ENCODE measurements at regions not wholly inside any gene's neighbourhood (a gene's known extent, or its start where the extent isn't known, plus 50 kb on each side); places are given as distances from the start of the nearest gene placed in this dataset.
A peak's percentile ranks its signal among the peaks of the same experiment; 100 is the strongest.

- H4K8ac ChIP-seq (ENCODE audit: extremely low read depth, insufficient read depth, low read length) = no peak overlapping the region
- H2BK20ac ChIP-seq (ENCODE audit: low read length) = 0 out of 2 replicates have a peak overlapping the region, but pooled peaks have one; percentile 77
- no peak overlapping the region for H2AFZ ChIP-seq (ENCODE audit: low read length)
- no peak for FAIRE-seq
- H2BK120ac ChIP-seq (replicated peaks; ENCODE audit: low read depth, low read length) = no peak overlapping the region
- DNase-seq (ENCODE audit: low read depth in 1 of 2, low spot score in 2 of 2) = no peak
- no peak overlapping the region for H3K27ac ChIP-seq (ENCODE audit: low read depth, low read length)
- H2BK12ac ChIP-seq (ENCODE audit: low read depth, low read length) = peak overlapping the region; percentile 81; the same call in 1 of the 2 replicates
- peak overlapping the region; percentile 89 for H4K91ac ChIP-seq (replicated peaks; ENCODE audit: insufficient read length, low read length)
- H3K9me3 ChIP-seq (ENCODE audit: insufficient read depth in 2 of 2, low read depth in 1 of 2, low read length in 1 of 2) = no peaks in the 10 kb centered on the region
- ChIA-PET POLR2A (ENCODE audit: partially characterized antibody) (interaction anchor here (2.4 kb wide), 1 partner anchor 145 kb away, joined by 13 read pairs; the partner anchor contains the start of gene GADD45G), CTCF (ENCODE audit: partially characterized antibody) (interaction anchor here (0.7 to 3.9 kb wide), 10 partner anchors 11 to 353 kb away, joined by 3 to 18 read pairs (median 5); no protein-coding TSS in a partner anchor)
- peak overlapping the region; percentile 66 for H3K4ac ChIP-seq (replicated peaks; ENCODE audit: insufficient read length, low read depth, low read length)
- 75% methylated on average over 3 of the region's 3 CpGs; no CpG with 5 or more reads in 1 of the 2 experiments for WGBS, 2 experiments (ENCODE audit: extremely low coverage in 1 of 2, insufficient coverage in 1 of 2, insufficient read length in 1 of 2, insufficient replicate concordance in 2 of 2, low coverage in 1 of 2, low lambda C conversion rate in 2 of 2, missing lambda C conversion rate in 1 of 2)
- H3K27me3 ChIP-seq (replicated peaks in 1 of 4; ENCODE audit: control insufficient read depth in 3 of 4, extremely low read depth in 1 of 4, insufficient read depth in 3 of 4, low read length in 3 of 4) = no peaks in the 10 kb centered on the region
- H3K18ac ChIP-seq (ENCODE audit: extremely low read depth, low read length) = no peak overlapping the region
- H3K9ac ChIP-seq (replicated peaks in 1 of 4; ENCODE audit: extremely low read depth in 1 of 4, low read depth in 3 of 4, low read length in 3 of 4) = no peak overlapping the region
- no peaks in the 10 kb centered on the region for H3K79me1 ChIP-seq (ENCODE audit: low read depth, low read length)
- H4K5ac ChIP-seq (ENCODE audit: insufficient read length, low read depth, low read length) = no peak overlapping the region
- H2AK5ac ChIP-seq (ENCODE audit: low read depth, low read length) = peak overlapping the region; percentile 76
- H3K4me1 ChIP-seq (replicated peaks in 1 of 4; ENCODE audit: control insufficient read depth in 3 of 4, insufficient read depth in 4 of 4, low read length in 3 of 4) = peaks cover 0 to 11% (median 3%) of the 10 kb centered on the region in 4 experiments; a peak in 4 of 7 replicates
- H3K79me2 ChIP-seq (ENCODE audit: control insufficient read depth in 1 of 2, insufficient read depth in 2 of 2, low read length in 2 of 2) = peaks cover 0 to 2% of the 10 kb centered on the region in 2 experiments; a peak in 1 of 4 replicates
- H3K4me2 ChIP-seq (ENCODE audit: insufficient read depth in 1 of 2, low read depth in 2 of 2, low read length in 2 of 2) = no peak overlapping the region
- peaks cover 0 to 2% of the 10 kb centered on the region in 2 experiments for H4K20me1 ChIP-seq (replicated peaks in 1 of 2; ENCODE audit: control insufficient read depth in 1 of 2, insufficient read depth in 2 of 2, low read length in 2 of 2)
- no peak overlapping the region for H3K14ac ChIP-seq (ENCODE audit: insufficient read length)
- H2BK5ac ChIP-seq (ENCODE audit: low read depth, low read length) = no peak overlapping the region
- no peak overlapping the region for H3K23ac ChIP-seq (ENCODE audit: insufficient read length)
- peak overlapping the region; percentile 99; the same call in 1 of the 2 replicates for H2BK15ac ChIP-seq (ENCODE audit: low read length)
- no peaks in the 10 kb centered on the region; the same call in 1 of the 2 replicates for H3K23me2 ChIP-seq (ENCODE audit: low read depth, low read length)
- no peaks in the 10 kb centered on the region for H3K36me3 ChIP-seq (ENCODE audit: control insufficient read depth in 2 of 4, insufficient read depth in 4 of 4, low read length in 3 of 4)
- no peak overlapping the region for H3K4me3 ChIP-seq (ENCODE audit: extremely low read depth in 1 of 4, insufficient read depth in 2 of 4, low read depth in 3 of 4, low read length in 4 of 4)
- no peak overlapping the region for H3K56ac ChIP-seq (replicated peaks; ENCODE audit: insufficient read length, low read depth, low read length)
- TF ChIP-seq ATF3 (IDR thresholded peaks at IDR 0.05; ENCODE audit: insufficient read depth, low read depth, low read length) (no peak), NRF1 (IDR thresholded peaks at IDR 0.05; ENCODE audit: low read depth, low read length) (no peak), GABPA (IDR thresholded peaks at IDR 0.05; ENCODE audit: borderline replicate concordance, insufficient read depth, low read length) (no peak), CTBP2 (IDR thresholded peaks at IDR 0.05; ENCODE audit: borderline replicate concordance, insufficient read depth, insufficient read length, low read length) (no peak), FOSL1 (IDR thresholded peaks at IDR 0.05; ENCODE audit: insufficient read depth, low read depth, low read length) (no peak), ZNF274 (IDR thresholded peaks at IDR 0.05; ENCODE audit: borderline replicate concordance, extremely low read depth, low read length) (no peak), CREB1 (IDR thresholded peaks at IDR 0.05) (no peak), KDM1A (IDR thresholded peaks at IDR 0.05; ENCODE audit: borderline replicate concordance, low read length) (no peak), TBP (IDR thresholded peaks at IDR 0.05; ENCODE audit: low read depth, low read length) (no peak), TCF12 (IDR thresholded peaks at IDR 0.05; ENCODE audit: low read depth, low read length) (no peak), USF2 (IDR thresholded peaks at IDR 0.05; ENCODE audit: low read length) (no peak)
Measured at GRCh38 chr9:89749500-89750116, 144.8 kb downstream of the GADD45G start.

Measured in H1 (cell line).